ENCODE measurements at regions not wholly inside any gene's neighbourhood (a gene's known extent, or its start where the extent isn't known, plus 50 kb on each side); places are given as distances from the start of the nearest gene placed in this dataset.

DNA sequence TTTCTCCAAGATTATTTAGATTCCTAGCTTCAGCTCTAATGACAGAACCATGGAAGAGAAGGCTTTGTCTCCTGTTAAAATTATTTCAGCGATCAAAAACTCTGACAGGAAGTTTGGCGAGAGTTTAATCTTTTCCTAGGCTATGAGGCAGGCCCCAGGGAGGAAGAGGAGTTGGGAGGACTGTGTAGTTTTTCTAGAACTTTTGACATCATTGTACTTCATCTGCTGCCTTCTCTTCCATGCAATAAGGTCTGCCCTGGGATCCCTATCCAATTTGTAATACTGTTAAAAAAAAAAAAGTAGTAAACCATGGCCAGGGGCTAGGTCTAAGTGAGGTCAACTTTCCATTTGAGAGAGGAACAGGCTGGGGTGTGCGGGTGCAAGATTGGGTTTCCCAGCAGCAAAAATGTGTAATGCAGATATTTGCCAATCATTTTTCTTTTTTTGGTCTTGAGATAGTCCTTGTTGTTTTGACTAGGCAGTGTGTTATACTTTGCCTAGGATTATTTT, 261.9 kb upstream of the ANKH start:
- Histone ChIP-seq H3K27ac (ENCODE audit: low read depth in 1 of 2, low read length in 1 of 2) (no peak overlapping the region), H3K9me3 (ENCODE audit: control insufficient read depth in 2 of 2, insufficient read depth in 1 of 2, low read length in 1 of 2) (no peaks in the 10 kb centered on the region), H3K4me1 (ENCODE audit: control insufficient read depth in 2 of 2, insufficient read depth in 2 of 2, low read length in 2 of 2) (no peaks in the 10 kb centered on the region), H3K4me3 (ENCODE audit: low read length in 2 of 2) (no peak overlapping the region), H3K36me3 (ENCODE audit: control insufficient read depth in 2 of 2, insufficient read depth in 2 of 2, low read length in 1 of 2) (no peaks in the 10 kb centered on the region), H3K27me3 (ENCODE audit: control insufficient read depth in 2 of 2, insufficient read depth in 1 of 2, low read length in 1 of 2) (no peaks in the 10 kb centered on the region)
- WGBS: 92% methylated on average over 3 of the region's 3 CpGs
- DNase-seq (ENCODE audit: low read depth in 6 of 9, low spot score in 9 of 9): no peak

DNA sequence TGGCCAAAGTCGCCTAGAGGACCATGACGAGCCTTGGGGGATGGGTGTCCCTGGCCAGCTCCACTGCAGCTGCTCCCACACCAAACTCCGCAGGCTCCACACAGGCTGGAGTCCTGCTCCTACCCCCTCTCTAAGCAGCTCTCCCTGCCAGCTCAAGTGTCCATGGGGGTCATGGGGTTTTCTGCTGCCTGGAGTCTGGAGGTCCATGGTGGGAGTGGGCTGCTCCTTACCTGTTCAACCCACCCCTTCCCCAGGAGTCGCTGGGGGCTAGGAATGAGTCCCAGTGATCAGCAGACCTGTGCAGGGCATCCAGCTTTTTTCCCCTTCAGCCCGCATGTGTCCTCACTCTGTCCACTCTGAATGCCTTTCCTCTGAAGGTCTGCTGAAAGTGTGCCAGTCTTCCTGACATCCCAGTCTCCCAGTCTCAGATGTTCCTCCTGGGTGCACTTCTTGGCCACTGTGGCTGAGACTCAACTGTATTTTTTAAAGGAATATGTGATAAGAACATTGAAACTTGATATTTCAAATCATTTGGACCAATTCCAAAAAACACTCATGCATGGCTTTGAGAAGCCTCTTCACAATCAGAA, 261.3 kb upstream of the ANKH start:
- no peaks in the 10 kb centered on the region for H3K27me3 ChIP-seq (ENCODE audit: control insufficient read depth in 2 of 2, insufficient read depth in 1 of 2, low read length in 1 of 2)
- 92% methylated on average over 5 of the region's 5 CpGs for WGBS
- no peak overlapping the region for H3K27ac ChIP-seq (ENCODE audit: low read depth in 1 of 2, low read length in 1 of 2)
- H3K36me3 ChIP-seq (ENCODE audit: control insufficient read depth in 2 of 2, insufficient read depth in 2 of 2, low read length in 1 of 2): no peaks in the 10 kb centered on the region
- DNase-seq (ENCODE audit: low read depth in 6 of 9, low spot score in 9 of 9): no peak
- no peaks in the 10 kb centered on the region for H3K9me3 ChIP-seq (ENCODE audit: control insufficient read depth in 2 of 2, insufficient read depth in 1 of 2, low read length in 1 of 2)
- no peak overlapping the region for H3K4me3 ChIP-seq (ENCODE audit: low read length in 2 of 2)
- H3K4me1 ChIP-seq (ENCODE audit: control insufficient read depth in 2 of 2, insufficient read depth in 2 of 2, low read length in 2 of 2): no peaks in the 10 kb centered on the region

DNA sequence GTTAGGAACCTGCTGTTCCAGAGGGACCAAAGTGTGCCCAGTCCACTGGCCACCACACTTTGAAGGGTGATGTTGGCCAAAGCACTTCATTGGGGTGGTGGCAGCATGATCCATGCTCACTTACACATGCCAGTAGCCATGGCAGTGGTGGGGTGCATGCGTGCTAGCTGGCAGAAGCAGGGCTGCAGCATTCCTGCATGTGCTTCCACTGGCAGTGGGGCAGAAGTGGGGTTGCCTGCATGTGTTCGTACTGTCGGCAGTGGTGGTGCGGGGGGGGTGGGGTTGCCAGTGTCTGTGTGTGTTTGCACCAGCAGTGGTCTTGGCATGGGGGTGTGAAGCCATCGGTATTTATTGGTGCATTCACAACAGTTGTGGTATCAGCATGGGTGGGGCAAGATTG, 260.3 kb upstream of the ANKH start:
- H3K4me1 ChIP-seq (ENCODE audit: control insufficient read depth in 2 of 2, insufficient read depth in 2 of 2, low read length in 2 of 2): no peaks in the 10 kb centered on the region
- DNase-seq (ENCODE audit: low read depth in 6 of 9, low spot score in 9 of 9): no peak
- no peaks in the 10 kb centered on the region for H3K9me3 ChIP-seq (ENCODE audit: control insufficient read depth in 2 of 2, insufficient read depth in 1 of 2, low read length in 1 of 2)
- no peaks in the 10 kb centered on the region for H3K27me3 ChIP-seq (ENCODE audit: control insufficient read depth in 2 of 2, insufficient read depth in 1 of 2, low read length in 1 of 2)
- 99% methylated on average over 5 of the region's 5 CpGs for WGBS
- H3K27ac ChIP-seq (ENCODE audit: low read depth in 1 of 2, low read length in 1 of 2): no peak overlapping the region
- no peaks in the 10 kb centered on the region for H3K36me3 ChIP-seq (ENCODE audit: control insufficient read depth in 2 of 2, insufficient read depth in 2 of 2, low read length in 1 of 2)
- H3K4me3 ChIP-seq (ENCODE audit: low read length in 2 of 2): no peak overlapping the region

GRCh38 chr5:15124871-15125568, 253.4 kb upstream of the ANKH start:
- no peaks in the 10 kb centered on the region for H3K27me3 ChIP-seq (ENCODE audit: control insufficient read depth in 2 of 2, insufficient read depth in 1 of 2, low read length in 1 of 2)
- no peaks in the 10 kb centered on the region for H3K4me1 ChIP-seq (ENCODE audit: control insufficient read depth in 2 of 2, insufficient read depth in 2 of 2, low read length in 2 of 2)
- no peak for DNase-seq (ENCODE audit: low read depth in 6 of 9, low spot score in 9 of 9)
- no peak overlapping the region for H3K27ac ChIP-seq (ENCODE audit: low read depth in 1 of 2, low read length in 1 of 2)
- no peaks in the 10 kb centered on the region for H3K9me3 ChIP-seq (ENCODE audit: control insufficient read depth in 2 of 2, insufficient read depth in 1 of 2, low read length in 1 of 2)
- 92% methylated on average over 2 of the region's 2 CpGs for WGBS
- H3K4me3 ChIP-seq (ENCODE audit: low read length in 2 of 2): no peak overlapping the region
- no peaks in the 10 kb centered on the region for H3K36me3 ChIP-seq (ENCODE audit: control insufficient read depth in 2 of 2, insufficient read depth in 2 of 2, low read length in 1 of 2)

DNA sequence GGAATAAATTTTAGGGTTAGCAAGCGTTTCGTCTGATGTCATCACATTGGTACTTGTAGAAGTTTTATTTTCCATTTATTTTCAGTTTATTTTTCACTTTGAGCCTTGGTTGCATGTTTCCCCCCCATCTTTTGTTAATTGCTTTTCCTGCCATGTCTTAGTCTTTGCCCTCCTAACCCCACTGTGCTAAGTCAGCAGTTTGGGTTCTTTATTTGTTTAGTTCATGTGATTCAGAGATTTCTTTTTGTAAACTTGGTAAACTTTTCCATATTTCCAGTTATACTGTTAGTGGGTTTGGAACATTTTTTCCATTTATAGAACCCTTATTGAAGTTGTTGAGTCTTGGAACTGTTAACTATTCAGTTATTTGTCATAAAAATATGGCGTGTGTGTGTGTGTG, 252.9 kb upstream of the ANKH start:
- WGBS: 88% methylated on average over 3 of the region's 3 CpGs

GRCh38 chr5:15117688-15118087, 246.1 kb upstream of the ANKH start:
- no peak overlapping the region for H3K27ac ChIP-seq (ENCODE audit: low read depth in 1 of 2, low read length in 1 of 2)
- 78% methylated on average over 5 of the region's 5 CpGs for WGBS
- H3K4me3 ChIP-seq (ENCODE audit: low read length in 2 of 2): no peak overlapping the region
- H3K4me1 ChIP-seq (ENCODE audit: control insufficient read depth in 2 of 2, insufficient read depth in 2 of 2, low read length in 2 of 2): no peaks in the 10 kb centered on the region
- no peaks in the 10 kb centered on the region for H3K36me3 ChIP-seq (ENCODE audit: control insufficient read depth in 2 of 2, insufficient read depth in 2 of 2, low read length in 1 of 2)
- no peak for DNase-seq (ENCODE audit: low read depth in 6 of 9, low spot score in 9 of 9)
- no peaks in the 10 kb centered on the region for H3K27me3 ChIP-seq (ENCODE audit: control insufficient read depth in 2 of 2, insufficient read depth in 1 of 2, low read length in 1 of 2)
- H3K9me3 ChIP-seq (ENCODE audit: control insufficient read depth in 2 of 2, insufficient read depth in 1 of 2, low read length in 1 of 2): no peaks in the 10 kb centered on the region

More for the DNA sequence above, 252.9 kb upstream of the ANKH start:
- Histone ChIP-seq H3K27ac (ENCODE audit: low read depth in 1 of 2, low read length in 1 of 2) (no peak overlapping the region), H3K27me3 (ENCODE audit: control insufficient read depth in 2 of 2, insufficient read depth in 1 of 2, low read length in 1 of 2) (no peaks in the 10 kb centered on the region), H3K36me3 (ENCODE audit: control insufficient read depth in 2 of 2, insufficient read depth in 2 of 2, low read length in 1 of 2) (no peaks in the 10 kb centered on the region), H3K4me1 (ENCODE audit: control insufficient read depth in 2 of 2, insufficient read depth in 2 of 2, low read length in 2 of 2) (no peaks in the 10 kb centered on the region), H3K9me3 (ENCODE audit: control insufficient read depth in 2 of 2, insufficient read depth in 1 of 2, low read length in 1 of 2) (no peaks in the 10 kb centered on the region), H3K4me3 (ENCODE audit: low read length in 2 of 2) (no peak overlapping the region)
- DNase-seq (ENCODE audit: low read depth in 6 of 9, low spot score in 9 of 9): no peak

DNA sequence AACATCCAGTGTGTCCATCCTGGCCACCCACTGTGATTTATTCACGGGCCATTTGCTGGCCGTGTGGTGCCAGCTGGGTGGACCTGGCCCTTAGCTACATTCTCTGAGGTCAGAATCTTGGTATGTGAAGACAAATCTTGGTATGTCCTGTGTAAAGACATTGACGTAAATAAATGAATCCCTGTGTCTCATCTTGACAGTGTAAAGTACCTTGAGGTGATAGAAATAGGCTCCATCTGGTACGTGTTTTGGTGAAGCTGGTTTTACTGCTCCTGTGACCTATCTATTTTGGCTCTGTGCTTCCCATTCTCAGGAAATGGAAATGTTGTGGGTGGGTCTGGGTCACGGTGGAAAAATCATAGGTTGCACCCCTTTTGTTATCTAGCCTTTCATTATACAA, 245.4 kb upstream of the ANKH start:
- no peak for DNase-seq (ENCODE audit: low read depth in 6 of 9, low spot score in 9 of 9)
- H3K36me3 ChIP-seq (ENCODE audit: control insufficient read depth in 2 of 2, insufficient read depth in 2 of 2, low read length in 1 of 2): no peaks in the 10 kb centered on the region
- no peak overlapping the region for H3K27ac ChIP-seq (ENCODE audit: low read depth in 1 of 2, low read length in 1 of 2)
- no peak overlapping the region for H3K4me3 ChIP-seq (ENCODE audit: low read length in 2 of 2)
- no peaks in the 10 kb centered on the region for H3K27me3 ChIP-seq (ENCODE audit: control insufficient read depth in 2 of 2, insufficient read depth in 1 of 2, low read length in 1 of 2)
- no peaks in the 10 kb centered on the region for H3K9me3 ChIP-seq (ENCODE audit: control insufficient read depth in 2 of 2, insufficient read depth in 1 of 2, low read length in 1 of 2)
- no peaks in the 10 kb centered on the region for H3K4me1 ChIP-seq (ENCODE audit: control insufficient read depth in 2 of 2, insufficient read depth in 2 of 2, low read length in 2 of 2)
- 73% methylated on average over 5 of the region's 5 CpGs for WGBS

DNA sequence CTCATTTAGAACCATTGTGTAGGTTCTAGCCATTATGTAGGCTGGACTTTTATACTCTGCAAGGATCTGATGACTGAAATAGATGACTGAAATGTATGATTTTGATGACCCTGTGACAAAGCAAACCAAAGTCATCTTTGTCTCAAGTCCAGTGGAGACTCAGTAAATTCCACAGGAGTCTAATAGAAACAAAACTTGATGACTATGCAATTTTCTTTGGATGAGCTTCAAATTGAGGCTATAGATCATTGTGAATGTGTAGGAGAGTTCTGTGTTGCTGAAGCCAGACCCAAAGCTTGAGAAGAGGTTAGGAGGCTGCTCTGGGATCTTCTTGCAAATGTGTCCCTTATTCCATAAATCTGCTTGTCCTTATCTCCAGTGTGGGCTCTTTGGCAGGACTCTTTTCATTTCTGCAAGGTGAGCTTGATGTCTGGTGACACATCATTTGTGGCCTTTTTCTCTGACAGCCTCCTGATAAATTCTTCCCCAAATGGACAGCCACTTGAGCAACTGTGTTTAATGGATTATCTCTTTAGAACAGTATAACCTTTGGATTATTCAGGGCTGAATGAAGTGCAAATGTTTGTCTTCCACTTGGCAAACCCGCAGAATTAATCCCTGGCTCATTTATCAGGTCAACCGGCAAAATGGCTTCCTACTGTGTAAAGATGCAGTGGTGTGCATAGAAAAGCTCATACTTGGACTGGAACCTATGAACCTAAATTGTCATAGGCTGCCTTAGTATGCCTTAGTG, 235.1 kb upstream of the ANKH start:
- H3K9me3 ChIP-seq (ENCODE audit: control insufficient read depth in 2 of 2, insufficient read depth in 1 of 2, low read length in 1 of 2): no peaks in the 10 kb centered on the region
- WGBS: 97% methylated on average over 2 of the region's 2 CpGs
- no peaks in the 10 kb centered on the region for H3K36me3 ChIP-seq (ENCODE audit: control insufficient read depth in 2 of 2, insufficient read depth in 2 of 2, low read length in 1 of 2)
- H3K4me1 ChIP-seq (ENCODE audit: control insufficient read depth in 2 of 2, insufficient read depth in 2 of 2, low read length in 2 of 2): no peaks in the 10 kb centered on the region
- H3K27me3 ChIP-seq (ENCODE audit: control insufficient read depth in 2 of 2, insufficient read depth in 1 of 2, low read length in 1 of 2): no peaks in the 10 kb centered on the region
- no peak for DNase-seq (ENCODE audit: low read depth in 6 of 9, low spot score in 9 of 9)
- no peak overlapping the region for H3K4me3 ChIP-seq (ENCODE audit: low read length in 2 of 2)
- no peak overlapping the region for H3K27ac ChIP-seq (ENCODE audit: low read depth in 1 of 2, low read length in 1 of 2)

DNA sequence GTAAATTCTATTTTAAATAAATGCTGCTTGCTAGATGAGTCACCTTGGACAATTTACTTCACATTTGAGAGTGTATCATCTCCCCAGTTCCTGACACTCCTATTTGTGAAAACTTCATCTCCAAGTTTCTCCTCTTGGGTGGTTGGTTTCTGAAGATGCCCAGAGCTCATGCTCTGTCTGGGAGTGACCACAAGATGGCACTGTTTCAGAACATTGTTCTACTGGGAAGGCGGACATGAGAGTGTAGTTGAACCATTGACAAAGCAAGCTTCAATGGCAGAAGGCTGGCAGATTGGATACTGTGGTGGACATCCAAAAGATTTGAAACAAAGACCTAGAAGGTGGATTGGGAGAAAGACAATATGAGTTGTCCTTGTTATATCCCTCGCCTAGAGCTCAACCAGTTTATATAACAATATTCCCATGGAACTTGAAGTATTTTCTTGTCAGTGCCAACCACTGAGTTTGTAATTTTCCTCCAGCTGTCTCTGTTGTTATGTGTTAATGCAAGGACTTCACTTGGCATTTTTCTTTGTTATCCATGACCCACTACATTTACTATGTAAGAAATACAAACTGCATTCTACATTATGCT, 234.3 kb upstream of the ANKH start:
- H3K4me3 ChIP-seq (ENCODE audit: low read length in 2 of 2): no peak overlapping the region
- peak; percentile 4 to 44 (median 14) for DNase-seq (ENCODE audit: low read depth in 6 of 9, low spot score in 9 of 9)
- H3K36me3 ChIP-seq (ENCODE audit: control insufficient read depth in 2 of 2, insufficient read depth in 2 of 2, low read length in 1 of 2): no peaks in the 10 kb centered on the region
- no peaks in the 10 kb centered on the region for H3K4me1 ChIP-seq (ENCODE audit: control insufficient read depth in 2 of 2, insufficient read depth in 2 of 2, low read length in 2 of 2)
- H3K9me3 ChIP-seq (ENCODE audit: control insufficient read depth in 2 of 2, insufficient read depth in 1 of 2, low read length in 1 of 2): no peaks in the 10 kb centered on the region
- WGBS: 49% methylated on average over 2 of the region's 2 CpGs
- no peaks in the 10 kb centered on the region for H3K27me3 ChIP-seq (ENCODE audit: control insufficient read depth in 2 of 2, insufficient read depth in 1 of 2, low read length in 1 of 2)
- no peak overlapping the region for H3K27ac ChIP-seq (ENCODE audit: low read depth in 1 of 2, low read length in 1 of 2)

Measured in thymus (tissue), 11 donors.